Esophagus squamous epithelium (tissue), 4 donors: ENCODE measurements at regions not wholly inside any gene's neighbourhood (a gene's known extent, or its start where the extent isn't known, plus 50 kb on each side); places are given as distances from the start of the nearest gene placed in this dataset.
"Not testable (repeated sequence)": the region's sequence is repeated elsewhere in the genome, so short reads cannot be mapped to it uniquely, and the experiment has no call there.

Experiments used
- POLR2A ChIP-seq, 4 donors: fragments of 450-650 bp; IDR thresholded peaks; one replicate each; pipeline ENCODE4 v1.6.1; 2017; ENCODE audit warnings: antibody characterized with exemption in 4 of 4, mild to moderate bottlenecking in 4 of 4, moderate library complexity in 3 of 4
- TF ChIP-seq, protein P1 (sequence below), 6 experiments: fragments of 450-650 bp in 4 of 6; fragments of 200-600 bp in 2 of 6; sonication (generic) in 2 of 6; IDR thresholded peaks; one replicate each; pipeline ENCODE4 v1.5.1; 2016 to 2019; ENCODE audit warnings: antibody characterized with exemption in 6 of 6, mild to moderate bottlenecking in 4 of 6, moderate library complexity in 4 of 6

DNA sequence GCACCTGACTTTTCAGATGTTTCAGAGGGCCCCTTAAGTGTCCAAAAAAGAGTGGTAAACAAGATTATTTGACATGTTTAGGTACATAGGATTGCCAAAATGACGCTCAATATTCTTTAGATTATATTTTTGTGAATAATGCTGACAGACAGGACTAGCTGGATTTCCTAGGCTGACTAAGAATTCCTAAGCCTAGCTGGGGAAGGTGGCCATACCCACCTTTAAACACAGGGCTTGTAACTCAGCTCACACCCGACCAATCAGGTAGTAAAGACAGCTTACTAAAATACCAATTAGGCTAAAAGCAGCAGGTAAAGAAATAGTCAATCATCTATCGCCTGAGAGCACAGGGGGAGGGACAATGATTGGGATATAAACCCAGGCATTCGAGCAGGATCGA is 99.0 kb upstream of the GPR6 start:
- TF ChIP-seq, protein P1, sequence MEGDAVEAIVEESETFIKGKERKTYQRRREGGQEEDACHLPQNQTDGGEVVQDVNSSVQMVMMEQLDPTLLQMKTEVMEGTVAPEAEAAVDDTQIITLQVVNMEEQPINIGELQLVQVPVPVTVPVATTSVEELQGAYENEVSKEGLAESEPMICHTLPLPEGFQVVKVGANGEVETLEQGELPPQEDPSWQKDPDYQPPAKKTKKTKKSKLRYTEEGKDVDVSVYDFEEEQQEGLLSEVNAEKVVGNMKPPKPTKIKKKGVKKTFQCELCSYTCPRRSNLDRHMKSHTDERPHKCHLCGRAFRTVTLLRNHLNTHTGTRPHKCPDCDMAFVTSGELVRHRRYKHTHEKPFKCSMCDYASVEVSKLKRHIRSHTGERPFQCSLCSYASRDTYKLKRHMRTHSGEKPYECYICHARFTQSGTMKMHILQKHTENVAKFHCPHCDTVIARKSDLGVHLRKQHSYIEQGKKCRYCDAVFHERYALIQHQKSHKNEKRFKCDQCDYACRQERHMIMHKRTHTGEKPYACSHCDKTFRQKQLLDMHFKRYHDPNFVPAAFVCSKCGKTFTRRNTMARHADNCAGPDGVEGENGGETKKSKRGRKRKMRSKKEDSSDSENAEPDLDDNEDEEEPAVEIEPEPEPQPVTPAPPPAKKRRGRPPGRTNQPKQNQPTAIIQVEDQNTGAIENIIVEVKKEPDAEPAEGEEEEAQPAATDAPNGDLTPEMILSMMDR (IDR thresholded peaks at IDR 0.05) = not testable (repeated sequence)
- TF ChIP-seq POLR2A (IDR thresholded peaks at IDR 0.05) = not testable (repeated sequence)
